ENCODE measurements at regions not wholly inside any gene's neighbourhood (a gene's known extent, or its start where the extent isn't known, plus 50 kb on each side); places are given as distances from the start of the nearest gene placed in this dataset.

GRCh38 chr2:128598862-128599441 is 280.3 kb upstream of the HS6ST1 start:
- no peak for DNase-seq
- Histone ChIP-seq H3F3A (replicated peaks; ENCODE audit: insufficient read depth) (no peaks in the 10 kb centered on the region), H4K20me1 (ENCODE audit: insufficient read depth) (no peaks in the 10 kb centered on the region), H3K79me2 (ENCODE audit: insufficient read depth) (no peaks in the 10 kb centered on the region), H3K27me3 (ENCODE audit: insufficient read depth) (no peaks in the 10 kb centered on the region), H3K9me3 (no peaks in the 10 kb centered on the region), H3K4me1 (ENCODE audit: control insufficient read depth in 1 of 2, insufficient read depth in 2 of 2, low read depth in 1 of 2, low read length in 1 of 2) (peaks cover 0 to 24% of the 10 kb centered on the region in 2 experiments; a peak in 1 of 4 replicates), H3K9ac (no peak overlapping the region), H2AFZ (ENCODE audit: low read depth) (no peak overlapping the region), H3K9me2 (no peaks in the 10 kb centered on the region), H3K27ac (ENCODE audit: low read depth in 2 of 2, low read length in 1 of 2) (no peak overlapping the region), H3K4me2 (no peak overlapping the region), H3K36me3 (replicated peaks in 1 of 2; ENCODE audit: control insufficient read depth in 1 of 2, insufficient read depth in 2 of 2, low read length in 1 of 2) (no peaks in the 10 kb centered on the region), H3K4me3 (ENCODE audit: low read depth in 2 of 2, low read length in 1 of 2) (no peak overlapping the region)
- POLR2A ChIA-PET: no interaction called here
- CTCF ChIA-PET: no interaction called here
- no peak for TF ChIP-seq IRF3 (IDR thresholded peaks at IDR 0.05; ENCODE audit: low read depth, low read length)
- TF ChIP-seq JUND (IDR thresholded peaks at IDR 0.05): no peak
- TF ChIP-seq MEF2A (IDR thresholded peaks at IDR 0.05; ENCODE audit: borderline replicate concordance, low read depth): no peak
- TF ChIP-seq YY1 (IDR thresholded peaks at IDR 0.05; ENCODE audit: low read depth): no peak
- no peak for TF ChIP-seq CHD2 (IDR thresholded peaks at IDR 0.05; ENCODE audit: low read length, partially characterized antibody)
- no peak for TF ChIP-seq MXI1 (IDR thresholded peaks at IDR 0.05; ENCODE audit: low read depth, low read length)
- no peak for TF ChIP-seq USF2 (IDR thresholded peaks at IDR 0.05; ENCODE audit: borderline replicate concordance, low read depth, low read length)
- no peak for TF ChIP-seq EP300 (IDR thresholded peaks at IDR 0.05; ENCODE audit: borderline replicate concordance in 1 of 2, low read depth in 1 of 2, low read length in 1 of 2)
- TF ChIP-seq NFIC (IDR thresholded peaks at IDR 0.05; ENCODE audit: borderline replicate concordance): no peak
- TF ChIP-seq RXRA (IDR thresholded peaks at IDR 0.05; ENCODE audit: borderline replicate concordance, low read depth): no peak
- TF ChIP-seq REST (IDR thresholded peaks at IDR 0.05; ENCODE audit: low read depth, low read length): no peak
- WGBS (ENCODE audit: low lambda C conversion rate): 77% methylated on average over 4 of the region's 4 CpGs

- WGBS (ENCODE audit: low lambda C conversion rate): 41% methylated on average over 5 of the region's 8 CpGs
- Histone ChIP-seq H3K27me3 (ENCODE audit: insufficient read depth) (no peaks in the 10 kb centered on the region), H3K27ac (ENCODE audit: low read depth in 2 of 2, low read length in 1 of 2) (no peak overlapping the region), H3K36me3 (replicated peaks in 1 of 2; ENCODE audit: control insufficient read depth in 1 of 2, insufficient read depth in 2 of 2, low read length in 1 of 2) (no peaks in the 10 kb centered on the region), H3K79me2 (ENCODE audit: insufficient read depth) (no peaks in the 10 kb centered on the region), H3K9ac (no peak overlapping the region), H2AFZ (ENCODE audit: low read depth) (no peak overlapping the region), H3F3A (replicated peaks; ENCODE audit: insufficient read depth) (no peaks in the 10 kb centered on the region), H3K9me3 (no peaks in the 10 kb centered on the region), H3K4me2 (no peak overlapping the region), H3K4me1 (ENCODE audit: control insufficient read depth in 1 of 2, insufficient read depth in 2 of 2, low read depth in 1 of 2, low read length in 1 of 2) (peaks cover 0 to 21% of the 10 kb centered on the region in 2 experiments; a peak in 1 of 4 replicates), H3K9me2 (no peaks in the 10 kb centered on the region), H4K20me1 (ENCODE audit: insufficient read depth) (no peaks in the 10 kb centered on the region), H3K4me3 (ENCODE audit: low read depth in 2 of 2, low read length in 1 of 2) (no peak overlapping the region)
- CTCF ChIA-PET: no interaction called here
- DNase-seq: no peak
- POLR2A ChIA-PET: no interaction called here
- TF ChIP-seq RCOR1 (IDR thresholded peaks at IDR 0.05; ENCODE audit: low read length): no peak
- no peak for TF ChIP-seq USF2 (IDR thresholded peaks at IDR 0.05; ENCODE audit: borderline replicate concordance, low read depth, low read length)
- no peak for TF ChIP-seq GATA2 (CRISPR knock-in tag; IDR thresholded peaks at IDR 0.05)
- no peak for TF ChIP-seq YY1 (IDR thresholded peaks at IDR 0.05; ENCODE audit: low read depth)
- no peak for TF ChIP-seq CHD2 (IDR thresholded peaks at IDR 0.05; ENCODE audit: low read length, partially characterized antibody)
- TF ChIP-seq REST (IDR thresholded peaks at IDR 0.05; ENCODE audit: low read depth, low read length): no peak
- no peak for TF ChIP-seq SIN3A (IDR thresholded peaks at IDR 0.05; ENCODE audit: borderline replicate concordance, low read depth, low read length)
- TF ChIP-seq PBX3 (IDR thresholded peaks at IDR 0.05): no peak
These were observed 281.0 kb upstream of the HS6ST1 start for GRCh38 chr2:128599700-128600099.

All from SK-N-SH (cell line).